ENCODE measurements at regions not wholly inside any gene's neighbourhood (a gene's known extent, or its start where the extent isn't known, plus 50 kb on each side); places are given as distances from the start of the nearest gene placed in this dataset.

GRCh38 chr2:19747310-19748072 lies 154.3 kb downstream of the TTC32 start:
- DNase-seq (ENCODE audit: low read depth) = no peak

- no peak for DNase-seq (ENCODE audit: low read depth)
These were observed 155.0 kb downstream of the TTC32 start for GRCh38 chr2:19746611-19747309.

GRCh38 chr2:19746137-19746600 lies 155.6 kb downstream of the TTC32 start:
- DNase-seq (ENCODE audit: low read depth) = no peak

- DNase-seq (ENCODE audit: low read depth) = no peak
These were observed 156.3 kb downstream of the TTC32 start for GRCh38 chr2:19745318-19746136.

GRCh38 chr2:19744456-19745199 lies 157.2 kb downstream of the TTC32 start:
- DNase-seq (ENCODE audit: low read depth) = no peak

GRCh38 chr2:19743641-19744040 lies 158.1 kb downstream of the TTC32 start:
- no peak for DNase-seq (ENCODE audit: low read depth)

GRCh38 chr2:19742872-19743271 lies 158.9 kb downstream of the TTC32 start:
- no peak for DNase-seq (ENCODE audit: low read depth)

- DNase-seq (ENCODE audit: low read depth) = no peak
These were observed 162.5 kb downstream of the TTC32 start for GRCh38 chr2:19739256-19739655.

GRCh38 chr2:19738707-19739106 lies 163.1 kb downstream of the TTC32 start:
- no peak for DNase-seq (ENCODE audit: low read depth)

- no peak for DNase-seq (ENCODE audit: low read depth)
These were observed 165.5 kb downstream of the TTC32 start for GRCh38 chr2:19736191-19736831.

- DNase-seq (ENCODE audit: low read depth) = no peak
These were observed 167.8 kb downstream of the TTC32 start for GRCh38 chr2:19733951-19734425.

GRCh38 chr2:19733390-19733789 lies 168.4 kb downstream of the TTC32 start:
- DNase-seq (ENCODE audit: low read depth) = no peak

- DNase-seq (ENCODE audit: low read depth) = no peak
These were observed 169.5 kb downstream of the TTC32 start for GRCh38 chr2:19732255-19732654.

- no peak for DNase-seq (ENCODE audit: low read depth)
These were observed 170.3 kb downstream of the TTC32 start for GRCh38 chr2:19731515-19731914.

- DNase-seq (ENCODE audit: low read depth) = no peak
These were observed 170.7 kb downstream of the TTC32 start for GRCh38 chr2:19731037-19731436.

GRCh38 chr2:19728125-19728524 lies 173.7 kb downstream of the TTC32 start:
- no peak for DNase-seq (ENCODE audit: low read depth)

GRCh38 chr2:19725392-19725791 lies 176.4 kb downstream of the TTC32 start:
- DNase-seq (ENCODE audit: low read depth) = no peak

GRCh38 chr2:19723021-19723420 lies 178.8 kb downstream of the TTC32 start:
- no peak for DNase-seq (ENCODE audit: low read depth)

GRCh38 chr2:19722531-19722971 lies 179.2 kb downstream of the TTC32 start:
- no peak for DNase-seq (ENCODE audit: low read depth)

GRCh38 chr2:19720306-19720705 lies 181.5 kb downstream of the TTC32 start:
- no peak for DNase-seq (ENCODE audit: low read depth)

- no peak for DNase-seq (ENCODE audit: low read depth)
These were observed 182.2 kb downstream of the TTC32 start for GRCh38 chr2:19719540-19719939.
